NT2/D1 (cell line): ENCODE measurements at regions not wholly inside any gene's neighbourhood (a gene's known extent, or its start where the extent isn't known, plus 50 kb on each side); places are given as distances from the start of the nearest gene placed in this dataset.
"Not testable (repeated sequence)": the region's sequence is repeated elsewhere in the genome, so short reads cannot be mapped to it uniquely, and the experiment has no call there.

ENCODE experiments used
- YY1 ChIP-seq: IDR thresholded peaks from 2 replicates; pipeline ENCODE4 v1.6.1; 2011; ENCODE audit not compliant: insufficient read length, insufficient read depth
- ZNF274 ChIP-seq: IDR thresholded peaks from 2 replicates; pipeline ENCODE4 v1.6.1; 2011; ENCODE audit warnings: mild to moderate bottlenecking, low read depth, low read length

DNA sequence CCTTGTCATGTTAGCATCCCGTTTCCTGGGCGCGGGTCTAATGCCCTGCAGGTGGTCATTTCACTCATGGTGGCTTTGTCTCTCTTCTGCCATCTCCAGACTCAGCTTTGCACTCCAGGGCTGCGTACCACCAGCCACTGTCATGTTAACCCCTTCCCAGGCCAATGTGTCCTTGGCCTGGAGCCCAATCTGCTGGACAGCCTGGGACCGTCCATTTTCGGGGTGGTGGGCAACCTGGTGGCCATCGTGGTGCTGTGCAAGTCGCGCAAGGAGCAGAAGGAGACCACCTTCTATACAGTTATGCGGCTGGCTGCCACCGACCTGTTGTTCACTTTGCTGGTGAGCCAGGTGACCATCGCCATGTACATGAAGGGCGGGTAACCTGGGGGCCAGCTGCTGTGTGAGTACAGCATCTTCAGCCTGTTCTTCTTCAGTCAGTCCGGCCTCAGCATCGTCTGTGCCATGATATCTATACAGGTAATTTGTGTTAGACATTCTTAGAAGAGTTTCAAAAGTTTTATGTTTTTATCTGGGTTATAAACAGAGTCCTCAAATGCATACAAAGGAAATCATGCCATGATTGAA is 1654.0 kb downstream of the SPATA31A7 start:
- TF ChIP-seq ZNF274, YY1: not testable (repeated sequence)
